ENCODE measurements at regions not wholly inside any gene's neighbourhood (a gene's known extent, or its start where the extent isn't known, plus 50 kb on each side); places are given as distances from the start of the nearest gene placed in this dataset.

DNA sequence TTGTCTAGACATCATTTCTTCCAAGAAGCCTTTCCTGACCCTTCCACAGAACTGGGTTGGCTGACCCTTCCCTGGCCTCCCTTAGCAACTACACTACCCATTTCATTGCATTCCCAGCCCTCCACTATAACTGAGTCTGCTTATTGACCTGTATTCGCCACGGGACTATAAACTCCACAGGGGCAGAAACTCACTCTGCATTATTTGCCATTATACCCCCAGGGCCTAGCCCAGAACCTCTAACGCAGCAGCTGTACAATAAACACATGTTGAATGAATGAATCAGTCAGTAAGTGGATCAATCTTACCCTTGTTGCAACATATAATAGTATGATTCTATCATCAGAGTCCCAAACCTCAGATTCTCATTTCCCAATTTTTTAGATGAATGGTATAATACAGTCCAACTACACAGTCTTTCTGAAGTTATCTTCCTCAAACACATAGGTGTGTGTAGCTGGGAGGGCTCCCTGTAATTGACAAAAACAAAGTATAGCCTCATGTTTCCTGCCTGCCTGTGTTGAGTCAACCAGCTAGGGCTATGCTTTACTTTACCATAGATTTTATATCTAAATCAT, 209.3 kb downstream of the CHIC2 start (continued):
- TF ChIP-seq, protein P1, sequence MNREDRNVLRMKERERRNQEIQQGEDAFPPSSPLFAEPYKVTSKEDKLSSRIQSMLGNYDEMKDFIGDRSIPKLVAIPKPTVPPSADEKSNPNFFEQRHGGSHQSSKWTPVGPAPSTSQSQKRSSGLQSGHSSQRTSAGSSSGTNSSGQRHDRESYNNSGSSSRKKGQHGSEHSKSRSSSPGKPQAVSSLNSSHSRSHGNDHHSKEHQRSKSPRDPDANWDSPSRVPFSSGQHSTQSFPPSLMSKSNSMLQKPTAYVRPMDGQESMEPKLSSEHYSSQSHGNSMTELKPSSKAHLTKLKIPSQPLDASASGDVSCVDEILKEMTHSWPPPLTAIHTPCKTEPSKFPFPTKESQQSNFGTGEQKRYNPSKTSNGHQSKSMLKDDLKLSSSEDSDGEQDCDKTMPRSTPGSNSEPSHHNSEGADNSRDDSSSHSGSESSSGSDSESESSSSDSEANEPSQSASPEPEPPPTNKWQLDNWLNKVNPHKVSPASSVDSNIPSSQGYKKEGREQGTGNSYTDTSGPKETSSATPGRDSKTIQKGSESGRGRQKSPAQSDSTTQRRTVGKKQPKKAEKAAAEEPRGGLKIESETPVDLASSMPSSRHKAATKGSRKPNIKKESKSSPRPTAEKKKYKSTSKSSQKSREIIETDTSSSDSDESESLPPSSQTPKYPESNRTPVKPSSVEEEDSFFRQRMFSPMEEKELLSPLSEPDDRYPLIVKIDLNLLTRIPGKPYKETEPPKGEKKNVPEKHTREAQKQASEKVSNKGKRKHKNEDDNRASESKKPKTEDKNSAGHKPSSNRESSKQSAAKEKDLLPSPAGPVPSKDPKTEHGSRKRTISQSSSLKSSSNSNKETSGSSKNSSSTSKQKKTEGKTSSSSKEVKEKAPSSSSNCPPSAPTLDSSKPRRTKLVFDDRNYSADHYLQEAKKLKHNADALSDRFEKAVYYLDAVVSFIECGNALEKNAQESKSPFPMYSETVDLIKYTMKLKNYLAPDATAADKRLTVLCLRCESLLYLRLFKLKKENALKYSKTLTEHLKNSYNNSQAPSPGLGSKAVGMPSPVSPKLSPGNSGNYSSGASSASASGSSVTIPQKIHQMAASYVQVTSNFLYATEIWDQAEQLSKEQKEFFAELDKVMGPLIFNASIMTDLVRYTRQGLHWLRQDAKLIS (CRISPR knock-in tag; IDR thresholded peaks at IDR 0.05): no peak
- TF ChIP-seq, protein P2, sequence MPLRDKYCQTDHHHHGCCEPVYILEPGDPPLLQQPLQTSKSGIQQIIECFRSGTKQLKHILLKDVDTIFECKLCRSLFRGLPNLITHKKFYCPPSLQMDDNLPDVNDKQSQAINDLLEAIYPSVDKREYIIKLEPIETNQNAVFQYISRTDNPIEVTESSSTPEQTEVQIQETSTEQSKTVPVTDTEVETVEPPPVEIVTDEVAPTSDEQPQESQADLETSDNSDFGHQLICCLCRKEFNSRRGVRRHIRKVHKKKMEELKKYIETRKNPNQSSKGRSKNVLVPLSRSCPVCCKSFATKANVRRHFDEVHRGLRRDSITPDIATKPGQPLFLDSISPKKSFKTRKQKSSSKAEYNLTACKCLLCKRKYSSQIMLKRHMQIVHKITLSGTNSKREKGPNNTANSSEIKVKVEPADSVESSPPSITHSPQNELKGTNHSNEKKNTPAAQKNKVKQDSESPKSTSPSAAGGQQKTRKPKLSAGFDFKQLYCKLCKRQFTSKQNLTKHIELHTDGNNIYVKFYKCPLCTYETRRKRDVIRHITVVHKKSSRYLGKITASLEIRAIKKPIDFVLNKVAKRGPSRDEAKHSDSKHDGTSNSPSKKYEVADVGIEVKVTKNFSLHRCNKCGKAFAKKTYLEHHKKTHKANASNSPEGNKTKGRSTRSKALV (CRISPR knock-in tag; IDR thresholded peaks at IDR 0.05): no peak
- TF ChIP-seq, protein P3, sequence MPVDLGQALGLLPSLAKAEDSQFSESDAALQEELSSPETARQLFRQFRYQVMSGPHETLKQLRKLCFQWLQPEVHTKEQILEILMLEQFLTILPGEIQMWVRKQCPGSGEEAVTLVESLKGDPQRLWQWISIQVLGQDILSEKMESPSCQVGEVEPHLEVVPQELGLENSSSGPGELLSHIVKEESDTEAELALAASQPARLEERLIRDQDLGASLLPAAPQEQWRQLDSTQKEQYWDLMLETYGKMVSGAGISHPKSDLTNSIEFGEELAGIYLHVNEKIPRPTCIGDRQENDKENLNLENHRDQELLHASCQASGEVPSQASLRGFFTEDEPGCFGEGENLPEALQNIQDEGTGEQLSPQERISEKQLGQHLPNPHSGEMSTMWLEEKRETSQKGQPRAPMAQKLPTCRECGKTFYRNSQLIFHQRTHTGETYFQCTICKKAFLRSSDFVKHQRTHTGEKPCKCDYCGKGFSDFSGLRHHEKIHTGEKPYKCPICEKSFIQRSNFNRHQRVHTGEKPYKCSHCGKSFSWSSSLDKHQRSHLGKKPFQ (CRISPR knock-in tag; IDR thresholded peaks at IDR 0.05; ENCODE audit: insufficient replicate concordance): no peak
- no peak for TF ChIP-seq GZF1 (CRISPR knock-in tag; IDR thresholded peaks at IDR 0.05)
- no peak for TF ChIP-seq ZNF589 (CRISPR knock-in tag; conservative IDR thresholded peaks at IDR 0.05)
- no peak for TF ChIP-seq ZBTB38 (CRISPR knock-in tag; IDR thresholded peaks at IDR 0.05)
- TF ChIP-seq ZNF724P (CRISPR knock-in tag; IDR thresholded peaks at IDR 0.05; ENCODE audit: borderline replicate concordance): no peak
- no peak for TF ChIP-seq SKI (IDR thresholded peaks at IDR 0.05; ENCODE audit: partially characterized antibody)
